ENCODE measurements at regions not wholly inside any gene's neighbourhood (a gene's known extent, or its start where the extent isn't known, plus 50 kb on each side); places are given as distances from the start of the nearest gene placed in this dataset.
"Not testable (repeated sequence)": the region's sequence is repeated elsewhere in the genome, so short reads cannot be mapped to it uniquely, and the experiment has no call there.

- TF ChIP-seq EZH2phosphoT487 (IDR thresholded peaks at IDR 0.05; ENCODE audit: insufficient read depth, low read depth); EZH2 (IDR thresholded peaks at IDR 0.05; ENCODE audit: insufficient read depth, poor library complexity, severe bottlenecking): not testable (repeated sequence)
Observed at GRCh38 chr2:5625556-5626065, 66.6 kb upstream of the SOX11 start.

Measured in GM23248 (cell line).